Adrenal gland (tissue), 5 donors: ENCODE measurements at regions not wholly inside any gene's neighbourhood (a gene's known extent, or its start where the extent isn't known, plus 50 kb on each side); places are given as distances from the start of the nearest gene placed in this dataset.

Experiments used
- CTCF ChIP-seq, 6 experiments: fragments of 450-650 bp in 4 of 6; fragments of 200-600 bp in 2 of 6; sonication (generic) in 1 of 6; IDR thresholded peaks; 1 replicate in 5 of 6; 2 replicates in 1 of 6; pipeline versions ENCODE4 v1.5.1 to v1.8.0; 2016 to 2021; ENCODE audit warnings: antibody characterized with exemption in 6 of 6, mild to moderate bottlenecking in 2 of 6, moderate library complexity in 1 of 6
- POLR2A ChIP-seq, 2 donors: fragments of 450-650 bp; IDR thresholded peaks; one replicate each; pipeline ENCODE4 v1.6.1; 2017; ENCODE audit warnings: antibody characterized with exemption in 2 of 2, mild to moderate bottlenecking in 2 of 2, moderate library complexity in 1 of 2
- donor health status: DM: no; HTN: no; CAD: no.

GRCh38 chr2:238728330-238729260, 119.3 kb upstream of the TWIST2 start:
- TF ChIP-seq CTCF (IDR thresholded peaks at IDR 0.05) (no peak), POLR2A (IDR thresholded peaks at IDR 0.05) (no peak)
